ENCODE measurements at regions not wholly inside any gene's neighbourhood (a gene's known extent, or its start where the extent isn't known, plus 50 kb on each side); places are given as distances from the start of the nearest gene placed in this dataset.

DNA sequence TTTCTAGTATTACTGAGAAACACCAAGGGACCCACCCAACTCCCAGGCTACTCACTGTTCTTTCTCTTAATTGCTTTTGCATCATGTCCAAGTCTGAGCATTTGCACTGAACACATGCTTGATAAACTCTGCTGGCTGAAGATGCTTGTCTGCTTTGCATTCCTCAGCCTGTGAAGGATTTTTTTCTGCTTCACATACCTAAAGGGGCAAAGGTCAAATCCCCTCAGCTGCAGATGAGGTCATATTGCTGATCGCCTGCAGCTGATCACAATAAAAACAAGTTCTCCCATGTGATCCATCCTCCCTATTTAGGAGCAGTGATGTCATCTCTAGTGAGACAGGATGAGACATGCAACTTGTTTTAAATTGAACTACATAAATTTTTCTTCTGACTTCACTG is 84.6 kb upstream of the DCBLD2 start:
- Histone ChIP-seq H3K27ac (ENCODE audit: low read depth, low read length) (no peak overlapping the region), H3K27me3 (ENCODE audit: control insufficient read depth, insufficient read depth, low read length) (no peaks in the 10 kb centered on the region), H3K4me3 (ENCODE audit: low read depth, low read length) (no peak overlapping the region), H3K9me3 (ENCODE audit: control insufficient read depth, insufficient read depth, low read length) (no peaks in the 10 kb centered on the region)
- CTCF ChIA-PET = interaction anchor here (1.2 to 2.3 kb wide), 4 partner anchors 8 to 171 kb away, joined by 4 to 14 read pairs (median 7); no protein-coding TSS in a partner anchor
- POLR2A ChIA-PET = interaction anchor here (1.3 kb wide), 1 partner anchor 84 kb away, joined by 7 read pairs; the partner anchor contains the start of gene DCBLD2
- DNase-seq (ENCODE audit: low read depth, low spot score) = peak; percentile 91
- TF ChIP-seq, protein P1, sequence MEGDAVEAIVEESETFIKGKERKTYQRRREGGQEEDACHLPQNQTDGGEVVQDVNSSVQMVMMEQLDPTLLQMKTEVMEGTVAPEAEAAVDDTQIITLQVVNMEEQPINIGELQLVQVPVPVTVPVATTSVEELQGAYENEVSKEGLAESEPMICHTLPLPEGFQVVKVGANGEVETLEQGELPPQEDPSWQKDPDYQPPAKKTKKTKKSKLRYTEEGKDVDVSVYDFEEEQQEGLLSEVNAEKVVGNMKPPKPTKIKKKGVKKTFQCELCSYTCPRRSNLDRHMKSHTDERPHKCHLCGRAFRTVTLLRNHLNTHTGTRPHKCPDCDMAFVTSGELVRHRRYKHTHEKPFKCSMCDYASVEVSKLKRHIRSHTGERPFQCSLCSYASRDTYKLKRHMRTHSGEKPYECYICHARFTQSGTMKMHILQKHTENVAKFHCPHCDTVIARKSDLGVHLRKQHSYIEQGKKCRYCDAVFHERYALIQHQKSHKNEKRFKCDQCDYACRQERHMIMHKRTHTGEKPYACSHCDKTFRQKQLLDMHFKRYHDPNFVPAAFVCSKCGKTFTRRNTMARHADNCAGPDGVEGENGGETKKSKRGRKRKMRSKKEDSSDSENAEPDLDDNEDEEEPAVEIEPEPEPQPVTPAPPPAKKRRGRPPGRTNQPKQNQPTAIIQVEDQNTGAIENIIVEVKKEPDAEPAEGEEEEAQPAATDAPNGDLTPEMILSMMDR (IDR thresholded peaks at IDR 0.05; ENCODE audit: low read depth, low read length) = no peak

- Histone ChIP-seq H3K9me3 (ENCODE audit: control insufficient read depth, insufficient read depth, low read length) (no peaks in the 10 kb centered on the region), H3K4me3 (ENCODE audit: low read depth, low read length) (no peak overlapping the region), H3K27me3 (ENCODE audit: control insufficient read depth, insufficient read depth, low read length) (no peaks in the 10 kb centered on the region), H3K27ac (ENCODE audit: low read depth, low read length) (no peak overlapping the region)
- TF ChIP-seq, protein P1 (IDR thresholded peaks at IDR 0.05; ENCODE audit: low read depth, low read length) = no peak
- ChIA-PET CTCF (interaction anchor here (1.0 to 2.3 kb wide), 5 partner anchors 8 to 170 kb away, joined by 4 to 14 read pairs (median 7); no protein-coding TSS in a partner anchor), POLR2A (no interaction called here)
- DNase-seq (ENCODE audit: low read depth, low spot score) = no peak
Measured at GRCh38 chr3:98985431-98985830, 83.9 kb upstream of the DCBLD2 start.

GRCh38 chr3:98984024-98984423 is 82.5 kb upstream of the DCBLD2 start:
- Histone ChIP-seq H3K4me3 (ENCODE audit: low read depth, low read length) (no peak overlapping the region), H3K27me3 (ENCODE audit: control insufficient read depth, insufficient read depth, low read length) (no peaks in the 10 kb centered on the region), H3K27ac (ENCODE audit: low read depth, low read length) (no peak overlapping the region), H3K9me3 (ENCODE audit: control insufficient read depth, insufficient read depth, low read length) (no peaks in the 10 kb centered on the region)
- no peak for DNase-seq (ENCODE audit: low read depth, low spot score)
- CTCF ChIA-PET = interaction anchor here (1.0 to 4.8 kb wide), 3 partner anchors 10 to 167 kb away, joined by 3 to 24 read pairs (median 20); no protein-coding TSS in a partner anchor
- POLR2A ChIA-PET = no interaction called here
- TF ChIP-seq, protein P1 (IDR thresholded peaks at IDR 0.05; ENCODE audit: low read depth, low read length) = no peak

DNA sequence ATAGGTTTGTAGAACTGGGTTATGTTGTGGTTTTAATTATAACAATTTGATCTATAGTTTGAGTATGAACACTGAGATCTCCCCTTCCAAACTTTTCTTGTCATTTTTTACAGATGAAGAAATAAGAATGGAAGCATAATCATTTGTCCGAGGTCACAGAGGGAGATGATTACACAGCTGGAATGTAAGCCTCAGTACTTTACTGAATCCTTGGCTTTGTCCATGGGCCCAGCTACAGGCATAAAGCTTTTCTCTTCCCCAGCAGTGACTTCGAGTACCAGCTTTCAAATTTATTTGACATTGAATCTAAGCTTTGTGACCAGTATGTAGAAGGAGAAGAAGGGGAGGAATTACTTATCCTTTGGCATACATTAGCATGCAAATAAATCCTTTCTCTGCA is 80.9 kb upstream of the DCBLD2 start:
- no peak overlapping the region for H3K27ac ChIP-seq (ENCODE audit: low read depth, low read length)
- POLR2A ChIA-PET = interaction anchor here (1.4 kb wide), 1 partner anchor 80 kb away, joined by 7 read pairs; the partner anchor contains the start of gene DCBLD2
- TF ChIP-seq, protein P1 (IDR thresholded peaks at IDR 0.05; ENCODE audit: low read depth, low read length) = no peak
- CTCF ChIA-PET = interaction anchor here (4.1 to 4.8 kb wide), 2 partner anchors 12 to 165 kb away, joined by 20 to 24 read pairs; no protein-coding TSS in a partner anchor
- H3K9me3 ChIP-seq (ENCODE audit: control insufficient read depth, insufficient read depth, low read length) = no peaks in the 10 kb centered on the region
- no peak overlapping the region for H3K4me3 ChIP-seq (ENCODE audit: low read depth, low read length)
- DNase-seq (ENCODE audit: low read depth, low spot score) = no peak
- H3K27me3 ChIP-seq (ENCODE audit: control insufficient read depth, insufficient read depth, low read length) = no peaks in the 10 kb centered on the region

DNA sequence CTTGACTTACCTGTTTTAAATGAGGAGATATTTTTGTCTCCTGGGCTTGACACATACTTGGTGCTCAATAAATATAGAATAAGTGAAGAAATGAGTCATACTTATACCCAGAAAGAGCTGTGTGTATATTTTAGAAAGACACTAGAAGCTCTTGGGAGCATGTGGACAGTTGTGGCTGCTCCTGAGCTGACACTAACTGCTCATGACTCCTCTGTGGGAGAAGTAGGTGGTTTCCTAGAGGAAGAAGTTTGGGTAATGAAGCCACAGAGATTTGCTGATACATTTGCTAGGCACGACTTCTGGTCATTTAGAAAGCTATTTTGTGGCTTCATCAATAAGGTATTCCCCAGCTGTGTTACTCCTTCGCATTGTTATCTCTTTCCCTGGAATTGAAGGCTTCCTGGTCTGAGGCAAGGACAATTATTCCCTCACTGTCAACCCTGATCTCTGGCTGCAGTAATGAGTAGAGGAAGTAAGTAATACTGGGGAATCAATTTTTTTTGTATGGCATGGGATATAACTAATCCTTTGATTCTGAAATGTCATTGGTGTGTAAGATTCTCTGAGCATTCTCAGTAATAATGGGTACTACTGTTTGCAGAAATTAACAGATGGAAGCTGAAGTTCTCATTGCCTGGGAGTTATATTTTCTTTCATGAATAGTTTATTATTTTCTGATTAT is 79.6 kb upstream of the DCBLD2 start:
- Histone ChIP-seq H3K4me3 (ENCODE audit: low read depth, low read length) (peak overlapping the region; percentile 11; the same call in 1 of the 2 replicates), H3K9me3 (ENCODE audit: control insufficient read depth, insufficient read depth, low read length) (no peaks in the 10 kb centered on the region), H3K27me3 (ENCODE audit: control insufficient read depth, insufficient read depth, low read length) (no peaks in the 10 kb centered on the region), H3K27ac (ENCODE audit: low read depth, low read length) (no peak overlapping the region)
- ChIA-PET CTCF (interaction anchor here (4.1 to 4.8 kb wide), 2 partner anchors 13 to 164 kb away, joined by 20 to 24 read pairs; no protein-coding TSS in a partner anchor), POLR2A (no interaction called here)
- DNase-seq (ENCODE audit: low read depth, low spot score) = no peak
- TF ChIP-seq, protein P1 (IDR thresholded peaks at IDR 0.05; ENCODE audit: low read depth, low read length) = no peak

Data from AG04450 (cell line).